SK-N-SH (cell line): ENCODE measurements at regions not wholly inside any gene's neighbourhood (a gene's known extent, or its start where the extent isn't known, plus 50 kb on each side); places are given as distances from the start of the nearest gene placed in this dataset.

ENCODE experiments used
- CTCF ChIA-PET: fragments of 300-600, 350-600 bp; formaldehyde crosslinking; extraction: SDS; loops from one replicate; lab custom pipeline; 2021; lab: Yijun Ruan, JAX
- POLR2A ChIA-PET: fragments of 350-600 bp; sonication (Branson Sonifier 250); formaldehyde crosslinking; extraction: SDS; loops from one replicate; lab custom pipeline; 2020; ENCODE audit warnings: antibody characterized with exemption, inconsistent platforms; lab: Yijun Ruan, JAX
- DNase-seq: peaks from one replicate; pipeline ENCODE4 v3.0.0; 2012
- H2AFZ ChIP-seq: fragments of 200-600 bp; sonication (generic); 2 replicates; pipeline ENCODE4 v1.8.1; 2016; ENCODE audit warnings: antibody characterized with exemption, mild to moderate bottlenecking, low read depth
- H3F3A ChIP-seq: fragments of 200-600 bp; sonication (generic); replicated peaks from 2 replicates; pipeline ENCODE3; 2016; ENCODE audit warnings: antibody characterized with exemption, mild to moderate bottlenecking; ENCODE audit not compliant: insufficient read depth
- H3K27ac ChIP-seq, 2 experiments: fragments of 200-500 bp in 1 of 2; fragments of 200-600 bp in 1 of 2; sonication (Bioruptor generic) in 1 of 2; sonication (generic), shearing (Covaris generic) in 1 of 2; 2 replicates each; pipeline versions ENCODE4 v1.5.1 to v1.6.1; 2014 to 2016; ENCODE audit warnings: low read depth in 2 of 2, inconsistent platforms in 1 of 2, low read length in 1 of 2, mild to moderate bottlenecking in 1 of 2, mixed read lengths in 1 of 2
- H3K27me3 ChIP-seq: fragments of 200-600 bp; sonication (generic), shearing (Covaris generic); 2 replicates; pipeline ENCODE4 v1.6.1; 2016; ENCODE audit warnings: mixed run types; ENCODE audit not compliant: insufficient read depth
- H3K36me3 ChIP-seq, 2 experiments: fragments of 200-500 bp in 1 of 2; fragments of 200-600 bp in 1 of 2; sonication (Bioruptor generic) in 1 of 2; sonication (generic) in 1 of 2; replicated peaks in 1 of 2; 2 replicates each; pipeline versions ENCODE3 to v1.5.1; 2014 to 2016; ENCODE audit warnings: low read length in 1 of 2, mild to moderate bottlenecking in 1 of 2; ENCODE audit not compliant: insufficient read depth in 2 of 2, control insufficient read depth in 1 of 2
- H3K4me1 ChIP-seq, 2 experiments: fragments of 200-500 bp in 1 of 2; fragments of 200-600 bp in 1 of 2; sonication (Bioruptor generic) in 1 of 2; sonication (generic), shearing (Covaris generic) in 1 of 2; 2 replicates each; pipeline versions ENCODE4 v1.5.1 to v1.6.1; 2014 to 2016; ENCODE audit warnings: low read depth in 1 of 2, low read length in 1 of 2, mixed run types in 1 of 2; ENCODE audit not compliant: insufficient read depth in 2 of 2, control insufficient read depth in 1 of 2
- H3K4me2 ChIP-seq: fragments of 200-600 bp; sonication (generic), shearing (Covaris generic); 2 replicates; pipeline ENCODE4 v1.6.1; 2017; ENCODE audit warnings: mixed run types
- H3K4me3 ChIP-seq, 2 experiments: fragments of 200-500 bp in 1 of 2; fragments of 200-600 bp in 1 of 2; sonication (Bioruptor generic) in 1 of 2; sonication (generic), shearing (Covaris generic) in 1 of 2; 2 replicates each; pipeline versions ENCODE4 v1.5.1 to v1.8.1; 2014 to 2016; ENCODE audit warnings: low read depth in 2 of 2, inconsistent platforms in 1 of 2, low read length in 1 of 2, mild to moderate bottlenecking in 1 of 2, mixed read lengths in 1 of 2, moderate library complexity in 1 of 2
- H3K79me2 ChIP-seq: fragments of 200-600 bp; sonication (generic); 2 replicates; pipeline ENCODE4 v1.8.1; 2017; ENCODE audit warnings: mild to moderate bottlenecking; ENCODE audit not compliant: insufficient read depth
- H3K9ac ChIP-seq: fragments of 200-600 bp; sonication (generic); 2 replicates; pipeline ENCODE4 v1.6.1; 2017; ENCODE audit warnings: mixed run types
- H3K9me2 ChIP-seq: fragments of 200-600 bp; sonication (generic); 2 replicates; pipeline ENCODE4 v1.6.1; 2017; ENCODE audit warnings: mixed run types
- H3K9me3 ChIP-seq: fragments of 200-600 bp; sonication (generic); 2 replicates; pipeline ENCODE4 v1.6.1; 2017; ENCODE audit warnings: mixed run types, mild to moderate bottlenecking, moderate library complexity
- H4K20me1 ChIP-seq: fragments of 200-600 bp; sonication (generic); 2 replicates; pipeline ENCODE4 v1.6.1; 2017; ENCODE audit warnings: mild to moderate bottlenecking, mixed run types; ENCODE audit not compliant: insufficient read depth
- CHD2 ChIP-seq: fragments of 150-350 bp; IDR thresholded peaks from 2 replicates; pipeline ENCODE4 v1.6.1; 2018; ENCODE audit warnings: low read length; ENCODE audit not compliant: partially characterized antibody
- GATA2 ChIP-seq: sonication (generic); formaldehyde crosslinking; IDR thresholded peaks from 2 replicates; pipeline ENCODE4 v1.5.0; 2020; ENCODE audit warnings: mild to moderate bottlenecking, missing genetic modification reagents
- POLR2AphosphoS5 ChIP-seq: IDR thresholded peaks from 2 replicates; pipeline ENCODE4 v1.6.1; 2012; ENCODE audit warnings: low read depth, low read length
- REST ChIP-seq: IDR thresholded peaks from 2 replicates; pipeline ENCODE4 v1.6.1; 2012; ENCODE audit warnings: mild to moderate bottlenecking, low read depth, low read length, moderate library complexity
- RXRA ChIP-seq: IDR thresholded peaks from 2 replicates; pipeline ENCODE4 v1.4.0; 2012; ENCODE audit warnings: low read depth, mild to moderate bottlenecking, borderline replicate concordance
- SIN3A ChIP-seq: IDR thresholded peaks from 2 replicates; pipeline ENCODE4 v1.6.1; 2012; ENCODE audit warnings: low read depth, mild to moderate bottlenecking, low read length, moderate library complexity, borderline replicate concordance
- TAF1 ChIP-seq: IDR thresholded peaks from 2 replicates; pipeline ENCODE4 v1.6.1; 2012; ENCODE audit warnings: low read depth, mild to moderate bottlenecking, low read length, moderate library complexity, borderline replicate concordance
- USF1 ChIP-seq: IDR thresholded peaks from 2 replicates; pipeline ENCODE4 v1.4.0; 2012; ENCODE audit warnings: low read depth, borderline replicate concordance
- YY1 ChIP-seq: IDR thresholded peaks from 2 replicates; pipeline ENCODE4 v1.4.0; 2012; ENCODE audit warnings: low read depth, mild to moderate bottlenecking
- ZBTB33 ChIP-seq: IDR thresholded peaks from 2 replicates; pipeline ENCODE4 v1.4.0; 2012; ENCODE audit warnings: low read depth, borderline replicate concordance
- WGBS: methylation state at CpG from one replicate; pipeline ENCODE4 v1.1.6; 2017; ENCODE audit warnings: low lambda C conversion rate; 5-methylcytosine and 5-hydroxymethylcytosine counted together
- TF ChIP-seq, protein P1 (sequence below): fragments of 200-600 bp; sonication (generic); IDR thresholded peaks from 2 replicates; pipeline ENCODE4 v1.6.1; 2017; ENCODE audit warnings: antibody characterized with exemption, mild to moderate bottlenecking, moderate library complexity
- TF ChIP-seq, protein P2 (sequence below): IDR thresholded peaks from 2 replicates; pipeline ENCODE4 v1.4.0; 2012; ENCODE audit warnings: low read depth

DNA sequence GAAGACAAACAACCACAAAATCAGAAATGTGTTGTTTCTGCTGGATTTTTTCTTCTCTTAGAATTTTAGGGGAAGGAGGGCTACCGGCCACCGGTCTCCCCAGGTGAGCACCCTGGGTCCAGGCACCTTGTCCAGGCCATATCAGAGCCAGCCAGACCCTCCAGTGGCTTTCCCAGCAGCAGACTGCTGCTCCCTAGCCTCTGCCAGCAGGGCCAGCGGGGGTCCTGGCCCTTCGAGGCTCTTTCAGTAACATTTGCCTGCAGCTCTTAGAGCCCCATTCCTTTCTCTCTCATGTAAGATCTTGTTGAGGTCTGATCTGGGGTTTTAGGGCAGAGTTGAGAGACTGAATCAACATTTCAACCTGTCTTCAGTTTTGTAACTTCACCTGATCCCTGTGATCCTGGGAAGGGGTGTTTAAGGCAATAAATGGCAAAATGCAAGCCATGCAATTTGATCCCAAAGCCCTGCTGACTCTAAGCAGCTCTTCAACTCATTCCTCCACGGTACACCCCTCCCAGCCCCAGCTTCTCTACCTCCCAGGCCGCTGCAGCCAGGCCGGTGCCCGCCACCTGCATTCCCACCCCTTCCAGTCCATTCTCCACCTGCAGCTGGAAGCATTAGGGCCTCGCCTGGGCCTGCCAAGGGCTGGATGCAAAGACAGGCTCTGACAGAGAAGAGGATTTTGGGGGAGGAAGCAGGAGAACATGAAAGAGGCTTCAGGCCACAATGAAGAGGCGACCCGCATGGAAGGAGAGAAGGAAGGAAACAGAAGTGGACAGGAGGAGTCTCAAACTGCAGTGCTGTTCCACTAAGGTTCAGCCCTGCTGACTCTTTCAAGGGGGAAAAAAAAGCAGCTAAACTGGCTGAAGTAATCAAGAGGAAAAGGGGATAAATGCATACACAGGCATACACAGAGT, 113.0 kb upstream of the FGF3 start:
- Histone ChIP-seq H3K36me3 (no peaks in the 10 kb centered on the region), H3K79me2 (no peaks in the 10 kb centered on the region), H3K4me2 (no peak overlapping the region), H3K27me3 (peaks cover 11% of the 10 kb centered on the region; the same call in 1 of the 2 replicates), H3F3A (no peaks in the 10 kb centered on the region), H3K9ac (no peak overlapping the region), H2AFZ (no peak overlapping the region), H4K20me1 (no peaks in the 10 kb centered on the region), H3K4me1 (peaks cover 0 to 10% of the 10 kb centered on the region in 2 experiments; a peak in 1 of 4 replicates), H3K9me2 (no peaks in the 10 kb centered on the region), H3K4me3 (no peak overlapping the region), H3K27ac (no peak overlapping the region), H3K9me3 (no peaks in the 10 kb centered on the region)
- WGBS: 60% methylated on average over 11 of the region's 11 CpGs
- ChIA-PET POLR2A (no interaction called here), CTCF (interaction anchor here (1.9 to 7.8 kb wide), 2 partner anchors 13 to 260 kb away, joined by 6 to 44 read pairs; no protein-coding TSS in a partner anchor)
- no peak for TF ChIP-seq USF1
- no peak for TF ChIP-seq POLR2AphosphoS5
- no peak for TF ChIP-seq ZBTB33
- TF ChIP-seq CHD2: no peak
- DNase-seq: no peak

- DNase-seq: no peak
- H3K9me3 ChIP-seq: no peaks in the 10 kb centered on the region
- no peaks in the 10 kb centered on the region for H3K9me2 ChIP-seq
- ChIA-PET CTCF (interaction anchor here (1.3 kb wide), 1 partner anchor 257 kb away, joined by 3 read pairs; no protein-coding TSS in a partner anchor), POLR2A (no interaction called here)
- H3F3A ChIP-seq: no peaks in the 10 kb centered on the region
- no peak overlapping the region for H3K4me2 ChIP-seq
- no peak overlapping the region for H3K4me3 ChIP-seq
- H3K4me1 ChIP-seq: peaks cover 0 to 20% of the 10 kb centered on the region in 2 experiments; a peak in 1 of 4 replicates
- no peak overlapping the region for H3K27ac ChIP-seq
- no peaks in the 10 kb centered on the region for H3K36me3 ChIP-seq
- H3K79me2 ChIP-seq: no peaks in the 10 kb centered on the region
- 78% methylated on average over 11 of the region's 13 CpGs for whole genome bisulfite sequencing
- no peaks in the 10 kb centered on the region for H4K20me1 ChIP-seq
- peaks cover 16% of the 10 kb centered on the region; the same call in 1 of the 2 replicates for H3K27me3 ChIP-seq
- H3K9ac ChIP-seq: no peak overlapping the region
- no peak overlapping the region for H2AFZ ChIP-seq
- TF ChIP-seq USF1 (no peak), SIN3A (no peak), GATA2 (CRISPR knock-in tag) (no peak), YY1 (no peak), REST (no peak), RXRA (no peak), TAF1 (no peak)
- TF ChIP-seq, protein P1, sequence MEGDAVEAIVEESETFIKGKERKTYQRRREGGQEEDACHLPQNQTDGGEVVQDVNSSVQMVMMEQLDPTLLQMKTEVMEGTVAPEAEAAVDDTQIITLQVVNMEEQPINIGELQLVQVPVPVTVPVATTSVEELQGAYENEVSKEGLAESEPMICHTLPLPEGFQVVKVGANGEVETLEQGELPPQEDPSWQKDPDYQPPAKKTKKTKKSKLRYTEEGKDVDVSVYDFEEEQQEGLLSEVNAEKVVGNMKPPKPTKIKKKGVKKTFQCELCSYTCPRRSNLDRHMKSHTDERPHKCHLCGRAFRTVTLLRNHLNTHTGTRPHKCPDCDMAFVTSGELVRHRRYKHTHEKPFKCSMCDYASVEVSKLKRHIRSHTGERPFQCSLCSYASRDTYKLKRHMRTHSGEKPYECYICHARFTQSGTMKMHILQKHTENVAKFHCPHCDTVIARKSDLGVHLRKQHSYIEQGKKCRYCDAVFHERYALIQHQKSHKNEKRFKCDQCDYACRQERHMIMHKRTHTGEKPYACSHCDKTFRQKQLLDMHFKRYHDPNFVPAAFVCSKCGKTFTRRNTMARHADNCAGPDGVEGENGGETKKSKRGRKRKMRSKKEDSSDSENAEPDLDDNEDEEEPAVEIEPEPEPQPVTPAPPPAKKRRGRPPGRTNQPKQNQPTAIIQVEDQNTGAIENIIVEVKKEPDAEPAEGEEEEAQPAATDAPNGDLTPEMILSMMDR: no peak
- TF ChIP-seq, protein P2, sequence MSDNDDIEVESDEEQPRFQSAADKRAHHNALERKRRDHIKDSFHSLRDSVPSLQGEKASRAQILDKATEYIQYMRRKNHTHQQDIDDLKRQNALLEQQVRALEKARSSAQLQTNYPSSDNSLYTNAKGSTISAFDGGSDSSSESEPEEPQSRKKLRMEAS: no peak
Measured at GRCh38 chr11:69934861-69935494, 115.8 kb upstream of the FGF3 start.
